Lower lobe of right lung (tissue), 2 donors: ENCODE measurements at regions not wholly inside any gene's neighbourhood (a gene's known extent, or its start where the extent isn't known, plus 50 kb on each side); places are given as distances from the start of the nearest gene placed in this dataset.

ENCODE experiments used
- ATAC-seq, 2 donors: fragments of 200-7000 bp; cut with Tn5 transposase; one replicate each; pipeline ENCODE4 v1.9.1; 2020 to 2022; ENCODE audit warnings: mild to moderate bottlenecking in 2 of 2, moderate library complexity in 2 of 2
- DNase-seq: peaks from one replicate; pipeline ENCODE4 v3.0.0-alpha.2; 2020
- H3K27ac ChIP-seq: fragments of 200-600 bp; one replicate; pipeline ENCODE4 v1.8.0; 2022
- H3K27me3 ChIP-seq: fragments of 200-600 bp; one replicate; pipeline ENCODE4 v1.8.0; 2022; ENCODE audit warnings: low read depth
- H3K36me3 ChIP-seq: fragments of 200-600 bp; one replicate; pipeline ENCODE4 v1.8.0; 2022; ENCODE audit warnings: mild to moderate bottlenecking
- H3K4me1 ChIP-seq: fragments of 200-600 bp; one replicate; pipeline ENCODE4 v1.8.0; 2022
- H3K4me3 ChIP-seq: fragments of 200-600 bp; one replicate; pipeline ENCODE4 v1.8.0; 2022; ENCODE audit warnings: mild to moderate bottlenecking
- H3K9me3 ChIP-seq: fragments of 200-600 bp; one replicate; pipeline ENCODE4 v1.8.0; 2022
- CTCF ChIP-seq: fragments of 200-600 bp; IDR thresholded peaks from one replicate; pipeline ENCODE4 v1.8.0; 2022; ENCODE audit warnings: antibody characterized with exemption, mild to moderate bottlenecking
- intact Hi-C: fragments of 100-400 bp; cut with DNase I; formaldehyde crosslinking; loops from one replicate; pipeline ENCODE4 v1.11.0; 2022
- donor health status: DM: no; HTN: yes; CAD: no; lungs with severe emphysema.

GRCh38 chr4:135238940-135239339, 1037.4 kb upstream of the PABPC4L start:
- DNase-seq (no peak), ATAC-seq (no peak)
- intact Hi-C loops = no loop called here
- Histone ChIP-seq H3K27ac (no peak overlapping the region), H3K27me3 (no peaks in the 10 kb centered on the region), H3K9me3 (no peaks in the 10 kb centered on the region), H3K36me3 (no peaks in the 10 kb centered on the region), H3K4me1 (no peaks in the 10 kb centered on the region), H3K4me3 (no peak overlapping the region)
- TF ChIP-seq CTCF = no peak

DNA sequence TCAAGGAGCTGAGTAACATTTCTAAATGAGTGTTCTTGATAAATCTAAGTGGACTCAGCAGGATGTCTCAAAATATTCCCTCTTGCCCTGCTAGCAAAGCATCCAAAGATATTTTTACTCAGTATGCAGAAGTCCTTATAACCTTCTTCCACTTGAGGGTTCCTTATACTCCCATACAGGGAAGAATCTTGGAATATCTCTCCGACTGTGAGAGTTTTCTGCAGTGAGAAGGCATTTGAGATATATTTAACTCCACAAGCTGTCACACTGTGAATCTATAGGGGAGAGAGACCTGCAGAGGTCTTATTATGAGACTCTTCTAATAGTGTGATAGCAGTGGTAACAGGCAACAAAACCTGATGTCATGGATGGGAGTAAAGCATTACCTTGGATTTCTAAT, 1034.5 kb upstream of the PABPC4L start:
- Histone ChIP-seq H3K4me1 (no peaks in the 10 kb centered on the region), H3K36me3 (no peaks in the 10 kb centered on the region), H3K27ac (no peak overlapping the region), H3K4me3 (no peak overlapping the region), H3K27me3 (no peaks in the 10 kb centered on the region), H3K9me3 (no peaks in the 10 kb centered on the region)
- no peak for TF ChIP-seq CTCF
- DNase-seq (no peak), ATAC-seq (no peak)
- intact Hi-C loops = no loop called here

GRCh38 chr4:135227842-135228241, 1026.3 kb upstream of the PABPC4L start:
- H3K9me3 ChIP-seq = no peaks in the 10 kb centered on the region
- H3K27me3 ChIP-seq = no peaks in the 10 kb centered on the region
- ATAC-seq (no peak), DNase-seq (no peak)
- no peaks in the 10 kb centered on the region for H3K4me1 ChIP-seq
- no peak overlapping the region for H3K4me3 ChIP-seq
- H3K27ac ChIP-seq = no peak overlapping the region
- no peak for TF ChIP-seq CTCF
- no peaks in the 10 kb centered on the region for H3K36me3 ChIP-seq
- intact Hi-C loops = no loop called here

DNA sequence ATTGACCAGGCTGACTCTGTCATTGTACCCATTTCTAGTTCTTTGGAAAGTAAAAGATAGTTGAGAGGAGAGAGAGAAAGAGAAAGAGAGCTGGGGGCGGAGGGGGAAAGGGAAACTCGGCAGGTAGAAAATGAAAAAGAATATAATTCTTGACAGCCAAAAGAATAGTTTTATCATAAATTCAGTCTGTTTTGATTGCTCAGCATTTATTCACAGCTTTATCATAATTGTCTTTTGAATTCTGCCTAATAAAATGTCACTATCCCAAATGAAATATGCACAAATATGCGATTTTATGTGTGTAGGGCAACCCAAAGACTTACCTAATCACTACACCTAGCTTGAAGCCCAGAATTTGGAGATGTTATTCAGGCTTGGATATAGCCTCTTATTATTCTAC, 1024.0 kb upstream of the PABPC4L start:
- no peaks in the 10 kb centered on the region for H3K36me3 ChIP-seq
- intact Hi-C loops = no loop called here
- no peak for ATAC-seq
- DNase-seq = no peak
- no peak for TF ChIP-seq CTCF
- H3K4me1 ChIP-seq = no peaks in the 10 kb centered on the region
- no peak overlapping the region for H3K27ac ChIP-seq
- no peaks in the 10 kb centered on the region for H3K9me3 ChIP-seq
- H3K27me3 ChIP-seq = no peaks in the 10 kb centered on the region
- H3K4me3 ChIP-seq = no peak overlapping the region

- intact Hi-C loops = no loop called here
- ATAC-seq (no peak), DNase-seq (no peak)
- H3K4me3 ChIP-seq = no peak overlapping the region
- H3K27me3 ChIP-seq = no peaks in the 10 kb centered on the region
- H3K27ac ChIP-seq = no peak overlapping the region
- no peaks in the 10 kb centered on the region for H3K4me1 ChIP-seq
- H3K9me3 ChIP-seq = no peaks in the 10 kb centered on the region
- H3K36me3 ChIP-seq = no peaks in the 10 kb centered on the region
- TF ChIP-seq CTCF = no peak
Observed at GRCh38 chr4:135210341-135210740, 1008.8 kb upstream of the PABPC4L start.

DNA sequence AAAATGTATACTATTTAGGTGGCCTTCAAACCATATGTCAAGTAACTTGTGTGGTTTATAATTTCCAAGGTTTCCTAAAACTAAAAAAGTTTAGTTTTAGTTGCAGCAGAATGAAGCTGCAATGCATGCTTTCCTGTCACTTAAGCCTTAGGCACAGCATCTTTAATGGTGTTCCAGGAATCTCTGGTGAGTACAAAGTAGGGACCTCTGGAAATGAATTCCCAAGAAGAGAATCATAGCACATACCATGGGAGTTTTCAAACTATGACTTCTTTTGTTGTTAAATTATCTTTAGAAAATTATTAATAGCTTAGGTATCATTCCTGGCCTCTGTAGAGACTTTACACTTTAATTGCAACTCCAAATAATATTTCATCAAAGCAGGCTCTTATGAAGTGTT, 1005.9 kb upstream of the PABPC4L start:
- H3K27me3 ChIP-seq = no peaks in the 10 kb centered on the region
- intact Hi-C loops = no loop called here

More for the DNA sequence above, 1005.9 kb upstream of the PABPC4L start:
- Histone ChIP-seq H3K9me3 (no peaks in the 10 kb centered on the region), H3K4me1 (no peaks in the 10 kb centered on the region), H3K4me3 (no peak overlapping the region), H3K27ac (no peak overlapping the region), H3K36me3 (no peaks in the 10 kb centered on the region)
- DNase-seq = no peak
- no peak for TF ChIP-seq CTCF
- no peak for ATAC-seq
